ENCODE measurements at regions not wholly inside any gene's neighbourhood (a gene's known extent, or its start where the extent isn't known, plus 50 kb on each side); places are given as distances from the start of the nearest gene placed in this dataset.

DNA sequence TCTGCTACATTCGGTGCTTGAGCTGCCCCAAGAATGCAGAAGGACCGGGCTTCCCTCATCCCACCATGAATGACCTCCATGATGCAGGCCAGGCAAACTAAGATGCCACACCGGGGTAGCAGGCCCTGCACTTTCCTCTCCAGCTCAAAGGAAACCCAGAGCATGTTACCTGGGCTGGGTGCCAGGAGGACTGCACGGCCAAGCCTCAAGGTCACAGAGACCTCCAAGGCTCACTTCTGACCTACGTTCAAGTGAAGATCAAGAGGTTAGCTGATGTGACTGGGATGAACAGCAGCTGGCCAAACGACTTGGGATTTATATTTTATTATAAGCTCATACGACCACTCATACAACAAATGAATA, 501.8 kb downstream of the CD83 start:
- TF ChIP-seq POLR2AphosphoS5 (IDR thresholded peaks at IDR 0.05), result no peak
- TF ChIP-seq, protein P1, sequence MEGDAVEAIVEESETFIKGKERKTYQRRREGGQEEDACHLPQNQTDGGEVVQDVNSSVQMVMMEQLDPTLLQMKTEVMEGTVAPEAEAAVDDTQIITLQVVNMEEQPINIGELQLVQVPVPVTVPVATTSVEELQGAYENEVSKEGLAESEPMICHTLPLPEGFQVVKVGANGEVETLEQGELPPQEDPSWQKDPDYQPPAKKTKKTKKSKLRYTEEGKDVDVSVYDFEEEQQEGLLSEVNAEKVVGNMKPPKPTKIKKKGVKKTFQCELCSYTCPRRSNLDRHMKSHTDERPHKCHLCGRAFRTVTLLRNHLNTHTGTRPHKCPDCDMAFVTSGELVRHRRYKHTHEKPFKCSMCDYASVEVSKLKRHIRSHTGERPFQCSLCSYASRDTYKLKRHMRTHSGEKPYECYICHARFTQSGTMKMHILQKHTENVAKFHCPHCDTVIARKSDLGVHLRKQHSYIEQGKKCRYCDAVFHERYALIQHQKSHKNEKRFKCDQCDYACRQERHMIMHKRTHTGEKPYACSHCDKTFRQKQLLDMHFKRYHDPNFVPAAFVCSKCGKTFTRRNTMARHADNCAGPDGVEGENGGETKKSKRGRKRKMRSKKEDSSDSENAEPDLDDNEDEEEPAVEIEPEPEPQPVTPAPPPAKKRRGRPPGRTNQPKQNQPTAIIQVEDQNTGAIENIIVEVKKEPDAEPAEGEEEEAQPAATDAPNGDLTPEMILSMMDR (IDR thresholded peaks at IDR 0.05), result no peak
